ENCODE measurements at regions not wholly inside any gene's neighbourhood (a gene's known extent, or its start where the extent isn't known, plus 50 kb on each side); places are given as distances from the start of the nearest gene placed in this dataset.

DNA sequence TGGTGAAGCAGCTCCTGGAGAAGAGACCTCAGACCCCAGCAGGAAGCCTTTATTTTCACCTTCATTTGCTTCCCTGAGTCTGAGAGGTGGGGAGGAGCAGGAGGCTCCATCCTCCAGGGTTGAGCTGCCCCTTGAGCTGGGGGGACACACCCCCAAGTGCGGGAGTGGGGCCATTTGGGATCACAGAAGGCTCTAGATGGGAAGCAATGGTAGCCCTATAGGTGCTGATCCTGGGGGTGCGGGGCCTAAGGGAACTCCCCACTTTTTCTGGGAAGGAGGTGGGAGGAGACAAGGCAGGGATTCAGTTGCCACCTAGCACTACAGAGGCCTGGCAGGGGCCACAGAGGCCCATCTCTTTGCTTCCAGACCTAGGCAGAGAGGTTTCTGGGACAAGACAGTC is 247.9 kb upstream of the CSF3R start:
- TF ChIP-seq, protein P1, sequence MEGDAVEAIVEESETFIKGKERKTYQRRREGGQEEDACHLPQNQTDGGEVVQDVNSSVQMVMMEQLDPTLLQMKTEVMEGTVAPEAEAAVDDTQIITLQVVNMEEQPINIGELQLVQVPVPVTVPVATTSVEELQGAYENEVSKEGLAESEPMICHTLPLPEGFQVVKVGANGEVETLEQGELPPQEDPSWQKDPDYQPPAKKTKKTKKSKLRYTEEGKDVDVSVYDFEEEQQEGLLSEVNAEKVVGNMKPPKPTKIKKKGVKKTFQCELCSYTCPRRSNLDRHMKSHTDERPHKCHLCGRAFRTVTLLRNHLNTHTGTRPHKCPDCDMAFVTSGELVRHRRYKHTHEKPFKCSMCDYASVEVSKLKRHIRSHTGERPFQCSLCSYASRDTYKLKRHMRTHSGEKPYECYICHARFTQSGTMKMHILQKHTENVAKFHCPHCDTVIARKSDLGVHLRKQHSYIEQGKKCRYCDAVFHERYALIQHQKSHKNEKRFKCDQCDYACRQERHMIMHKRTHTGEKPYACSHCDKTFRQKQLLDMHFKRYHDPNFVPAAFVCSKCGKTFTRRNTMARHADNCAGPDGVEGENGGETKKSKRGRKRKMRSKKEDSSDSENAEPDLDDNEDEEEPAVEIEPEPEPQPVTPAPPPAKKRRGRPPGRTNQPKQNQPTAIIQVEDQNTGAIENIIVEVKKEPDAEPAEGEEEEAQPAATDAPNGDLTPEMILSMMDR (IDR thresholded peaks at IDR 0.05; ENCODE audit: low read depth, low read length): no peak
- TF ChIP-seq EZH2phosphoT487 (IDR thresholded peaks at IDR 0.05; ENCODE audit: low read depth): no peak
